HUES48 (cell line): ENCODE measurements at regions not wholly inside any gene's neighbourhood (a gene's known extent, or its start where the extent isn't known, plus 50 kb on each side); places are given as distances from the start of the nearest gene placed in this dataset.
"Not testable (repeated sequence)": the region's sequence is repeated elsewhere in the genome, so short reads cannot be mapped to it uniquely, and the experiment has no call there.

Experiments
- H3K27ac ChIP-seq: one replicate; pipeline ENCODE4 v1.7.0; 2013; ENCODE audit warnings: low read depth, low read length, inconsistent platforms
- H3K27me3 ChIP-seq: 2 replicates; pipeline ENCODE4 v1.6.1; 2013; ENCODE audit warnings: mild to moderate bottlenecking, low read length; ENCODE audit not compliant: control insufficient read depth, insufficient read depth
- H3K36me3 ChIP-seq: 2 replicates; pipeline ENCODE4 v1.6.1; 2013; ENCODE audit warnings: low read length; ENCODE audit not compliant: control insufficient read depth, insufficient read depth
- H3K4me1 ChIP-seq: 2 replicates; pipeline ENCODE4 v1.6.1; 2013; ENCODE audit warnings: mild to moderate bottlenecking, low read length; ENCODE audit not compliant: control insufficient read depth, insufficient read depth
- H3K4me3 ChIP-seq: 2 replicates; pipeline ENCODE4 v1.5.1; 2013; ENCODE audit warnings: mild to moderate bottlenecking, low read depth, low read length
- H3K9ac ChIP-seq: 2 replicates; pipeline ENCODE4 v1.6.1; 2013; ENCODE audit warnings: mild to moderate bottlenecking, low read depth, low read length, moderate library complexity
- H3K9me3 ChIP-seq: 2 replicates; pipeline ENCODE4 v1.6.1; 2013; ENCODE audit warnings: low read length; ENCODE audit not compliant: control insufficient read depth, insufficient read depth

DNA sequence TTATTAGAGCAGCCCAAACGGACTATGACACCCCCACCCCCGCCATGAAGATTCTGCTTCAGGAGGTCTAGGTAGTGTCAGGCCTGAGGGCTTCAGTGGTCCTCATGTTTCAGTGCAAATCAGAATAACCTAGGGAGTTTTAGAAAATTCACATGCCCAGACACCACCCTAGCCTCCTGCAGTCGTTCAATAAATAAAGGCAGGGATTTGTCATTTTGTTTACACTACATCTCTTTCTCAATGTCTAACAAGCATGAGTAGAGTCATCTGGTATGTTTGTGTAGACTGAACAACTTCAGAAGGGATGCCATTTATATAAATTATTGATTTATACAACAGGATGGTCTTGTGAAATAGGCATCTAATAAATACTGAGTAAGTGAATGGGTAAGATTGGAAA lies 112.1 kb upstream of the SERPINE2 start:
- Histone ChIP-seq H3K9me3 (no peaks in the 10 kb centered on the region), H3K4me1 (no peaks in the 10 kb centered on the region), H3K27me3 (no peaks in the 10 kb centered on the region), H3K27ac (no peak overlapping the region), H3K36me3 (no peaks in the 10 kb centered on the region), H3K9ac (no peak overlapping the region), H3K4me3 (no peak overlapping the region)

DNA sequence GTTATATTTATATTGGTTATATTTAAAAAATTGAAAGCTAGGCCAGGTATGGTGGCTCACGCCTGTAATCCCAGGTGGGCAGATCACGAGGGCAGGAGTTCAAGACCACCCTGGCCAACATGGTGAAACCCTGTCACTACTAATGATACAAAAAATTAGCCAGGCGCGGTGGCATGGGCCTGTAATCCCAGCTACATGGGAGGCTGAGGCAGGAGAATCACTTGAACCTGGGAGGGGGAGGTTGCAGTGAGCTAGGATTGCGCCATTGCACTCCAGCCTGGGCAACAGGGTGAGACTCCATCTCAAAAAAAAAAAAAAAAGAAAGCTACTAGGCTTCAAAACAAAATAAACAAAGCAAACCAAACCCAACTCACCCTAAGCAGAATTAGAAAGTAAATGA lies 109.0 kb upstream of the SERPINE2 start:
- not testable (repeated sequence) for H3K4me3 ChIP-seq, H3K36me3 ChIP-seq, H3K27me3 ChIP-seq, H3K9ac ChIP-seq, H3K9me3 ChIP-seq, H3K27ac ChIP-seq, H3K4me1 ChIP-seq

DNA sequence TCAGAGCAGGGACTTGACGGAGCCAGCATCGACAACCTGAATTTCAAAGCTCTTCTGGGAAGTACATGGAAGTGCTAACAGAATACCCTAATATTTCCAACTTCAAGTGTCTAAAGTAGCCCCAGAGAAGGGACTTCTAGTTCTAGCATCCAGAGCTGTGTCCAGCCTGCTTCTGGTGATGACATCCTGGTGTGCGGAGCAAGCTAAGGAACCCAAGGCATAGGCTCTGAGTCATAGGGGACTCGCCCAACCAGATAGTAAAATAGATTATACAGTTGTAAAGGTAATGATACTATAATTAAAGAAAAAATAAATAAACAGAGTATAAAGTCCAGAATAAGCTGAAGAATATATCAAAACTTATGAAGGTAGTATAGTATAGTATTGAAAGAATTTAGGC lies 108.1 kb upstream of the SERPINE2 start:
- no peak overlapping the region for H3K9ac ChIP-seq
- H3K4me1 ChIP-seq = no peaks in the 10 kb centered on the region
- H3K9me3 ChIP-seq = no peaks in the 10 kb centered on the region
- H3K27ac ChIP-seq = no peak overlapping the region
- no peaks in the 10 kb centered on the region for H3K36me3 ChIP-seq
- no peak overlapping the region for H3K4me3 ChIP-seq
- H3K27me3 ChIP-seq = no peaks in the 10 kb centered on the region

DNA sequence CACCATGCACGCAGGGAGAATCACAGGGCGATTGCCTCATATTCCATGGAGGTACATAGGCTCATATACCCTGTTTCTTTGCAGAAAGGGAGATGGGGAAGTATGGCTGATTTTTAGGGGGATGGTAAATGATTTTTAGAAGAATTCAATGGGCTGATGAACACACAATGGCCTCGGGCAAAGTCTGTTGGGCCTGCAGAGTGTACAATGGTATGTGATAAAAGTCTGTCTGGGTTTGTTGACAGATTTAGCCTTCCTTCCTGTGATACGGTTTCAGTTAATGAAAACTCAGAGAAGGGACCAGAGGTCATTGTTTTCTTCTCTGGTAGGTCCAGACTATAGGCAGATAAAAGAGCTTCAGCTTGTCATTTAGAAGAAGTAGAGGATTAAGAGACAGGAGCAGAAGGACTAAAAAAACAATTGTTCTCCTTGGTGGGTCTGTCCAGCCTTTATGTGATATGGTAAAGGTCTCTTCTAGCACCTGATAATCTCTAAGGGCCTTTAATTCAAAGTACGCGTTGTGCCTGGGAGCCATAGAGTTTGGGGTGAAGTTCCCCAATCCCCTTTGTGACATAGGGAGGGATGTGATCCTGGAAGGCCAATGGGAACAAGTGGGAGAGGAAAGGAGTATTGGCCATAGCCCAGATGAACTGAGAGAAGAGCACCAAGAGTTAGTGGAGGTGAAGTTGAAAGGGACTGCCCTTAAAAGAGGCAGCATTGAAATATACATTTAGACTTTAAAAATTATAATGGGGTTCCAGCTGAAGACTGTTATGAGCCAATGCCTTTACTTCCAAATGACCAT lies 107.5 kb upstream of the SERPINE2 start:
- Histone ChIP-seq H3K9me3 (no peaks in the 10 kb centered on the region), H3K36me3 (no peaks in the 10 kb centered on the region), H3K4me1 (no peaks in the 10 kb centered on the region), H3K27ac (peak overlapping the region; percentile 54), H3K27me3 (no peaks in the 10 kb centered on the region), H3K4me3 (no peak overlapping the region), H3K9ac (no peak overlapping the region)

DNA sequence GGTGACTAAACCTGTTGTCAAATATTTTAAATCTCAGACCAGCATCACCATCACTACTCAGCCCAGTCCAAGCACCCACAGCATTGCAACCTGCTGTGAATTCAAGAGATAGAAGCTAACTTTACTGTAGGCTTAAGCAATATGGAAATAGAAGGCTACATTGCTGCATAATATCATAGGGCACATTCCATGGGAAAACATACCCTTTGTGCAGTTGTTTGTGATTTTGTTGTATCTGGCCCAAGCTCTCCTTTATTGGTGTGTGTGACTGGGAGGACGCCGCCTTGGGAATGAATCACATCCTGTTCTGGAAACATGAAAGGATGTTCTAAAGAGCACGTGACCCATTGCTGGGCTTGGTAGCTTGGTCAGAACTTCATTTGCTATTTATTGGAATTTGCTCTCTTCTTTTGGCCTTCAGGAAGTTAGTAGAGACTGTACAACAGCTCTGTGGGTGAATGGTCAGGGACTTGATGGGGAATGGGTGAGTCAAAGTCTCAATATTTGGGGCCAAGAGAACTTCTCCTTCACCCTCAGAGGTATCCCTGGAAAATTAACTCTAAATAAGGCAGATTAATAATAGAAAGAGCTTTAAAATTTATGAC lies 106.8 kb upstream of the SERPINE2 start:
- H3K4me3 ChIP-seq = no peak overlapping the region
- H3K36me3 ChIP-seq = no peaks in the 10 kb centered on the region
- peak overlapping the region; percentile 54 for H3K27ac ChIP-seq
- no peaks in the 10 kb centered on the region for H3K4me1 ChIP-seq
- H3K27me3 ChIP-seq = no peaks in the 10 kb centered on the region
- H3K9ac ChIP-seq = no peak overlapping the region
- H3K9me3 ChIP-seq = no peaks in the 10 kb centered on the region

DNA sequence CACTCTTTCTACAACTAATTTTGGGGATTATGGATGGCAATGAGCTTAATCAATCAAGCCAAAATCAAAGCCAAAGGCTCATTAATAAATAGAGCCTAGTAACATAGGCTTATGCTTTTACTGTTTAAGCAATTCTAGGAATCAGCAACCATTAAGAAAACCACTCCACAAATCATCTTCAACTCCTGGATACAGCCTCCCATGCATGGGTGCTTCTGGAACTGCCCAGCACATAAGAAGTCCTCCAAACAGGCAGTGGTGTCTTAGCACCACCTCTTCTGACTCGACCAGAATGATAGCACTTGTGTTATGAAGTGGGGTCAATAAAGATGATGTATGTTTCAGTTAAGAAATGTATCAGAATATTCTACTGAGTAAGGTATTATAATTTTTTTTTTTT lies 104.4 kb upstream of the SERPINE2 start:
- no peaks in the 10 kb centered on the region for H3K4me1 ChIP-seq
- H3K4me3 ChIP-seq = no peak overlapping the region
- no peaks in the 10 kb centered on the region for H3K9me3 ChIP-seq
- H3K27ac ChIP-seq = no peak overlapping the region
- no peaks in the 10 kb centered on the region for H3K27me3 ChIP-seq
- H3K9ac ChIP-seq = no peak overlapping the region
- no peaks in the 10 kb centered on the region for H3K36me3 ChIP-seq

DNA sequence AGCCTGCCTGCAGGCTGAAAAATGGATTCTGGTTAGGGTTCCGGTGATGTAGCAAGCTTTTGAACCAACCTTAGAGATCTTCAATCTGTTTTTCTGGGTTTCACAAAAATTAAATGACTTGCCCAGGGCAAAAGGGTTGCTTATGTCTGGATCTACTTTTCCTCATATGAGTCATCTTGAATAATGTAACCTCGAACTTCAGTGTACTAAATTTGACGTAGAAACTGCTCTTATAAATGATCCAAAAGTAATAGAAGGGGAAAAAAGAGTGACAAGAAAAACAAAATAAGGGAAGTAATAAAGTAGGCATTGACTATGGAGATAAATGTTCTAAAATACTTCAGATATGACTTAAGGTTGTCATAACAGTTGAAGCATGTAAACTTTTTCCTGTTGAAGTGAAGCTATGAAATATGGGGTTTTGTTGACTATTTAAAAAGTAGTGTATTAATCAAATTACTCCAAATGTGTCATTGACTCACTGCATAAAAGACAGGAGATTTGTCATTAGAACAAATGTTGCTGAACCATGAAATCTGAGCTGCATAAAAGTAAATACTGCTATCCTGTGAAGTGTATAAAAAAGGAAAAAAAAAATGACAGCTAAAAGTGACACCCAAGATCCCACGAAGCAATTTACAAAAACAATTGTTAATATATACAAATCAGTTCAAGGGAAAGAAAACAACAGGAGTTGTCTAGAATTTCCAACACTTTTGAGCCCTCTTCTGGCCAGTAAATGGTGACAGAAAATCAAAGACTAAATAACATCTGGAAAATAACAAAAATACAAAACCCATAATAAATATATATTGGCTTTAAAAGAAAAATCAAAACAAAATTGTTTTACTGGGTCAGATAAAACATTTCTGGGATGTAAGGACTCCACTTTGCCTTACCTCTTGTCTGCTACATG lies 103.6 kb upstream of the SERPINE2 start:
- Histone ChIP-seq H3K9ac (no peak overlapping the region), H3K4me3 (no peak overlapping the region), H3K4me1 (no peaks in the 10 kb centered on the region), H3K27ac (no peak overlapping the region), H3K36me3 (no peaks in the 10 kb centered on the region), H3K9me3 (no peaks in the 10 kb centered on the region), H3K27me3 (no peaks in the 10 kb centered on the region)

DNA sequence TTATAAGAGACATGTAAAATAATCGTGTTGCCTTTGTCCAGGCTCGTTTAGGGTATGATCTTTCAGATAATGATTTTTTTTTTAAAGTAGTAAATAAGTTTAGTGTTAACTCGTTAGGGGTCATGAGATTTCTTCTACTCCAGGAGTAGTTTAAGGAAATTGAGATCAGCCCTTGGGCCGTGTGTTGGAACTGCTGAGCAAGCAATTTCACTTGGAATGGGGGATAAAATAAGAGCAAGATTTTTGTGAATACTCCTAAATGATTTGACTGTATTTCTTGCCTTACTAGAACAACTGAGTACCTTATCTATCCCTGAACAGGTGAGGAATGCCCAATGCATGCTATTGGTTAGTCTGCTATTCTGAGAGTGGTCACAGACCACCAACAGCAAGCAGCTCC lies 102.2 kb upstream of the SERPINE2 start:
- Histone ChIP-seq H3K36me3 (no peaks in the 10 kb centered on the region), H3K4me3 (no peak overlapping the region), H3K9me3 (no peaks in the 10 kb centered on the region), H3K27me3 (no peaks in the 10 kb centered on the region), H3K4me1 (no peaks in the 10 kb centered on the region), H3K9ac (no peak overlapping the region), H3K27ac (no peak overlapping the region)

DNA sequence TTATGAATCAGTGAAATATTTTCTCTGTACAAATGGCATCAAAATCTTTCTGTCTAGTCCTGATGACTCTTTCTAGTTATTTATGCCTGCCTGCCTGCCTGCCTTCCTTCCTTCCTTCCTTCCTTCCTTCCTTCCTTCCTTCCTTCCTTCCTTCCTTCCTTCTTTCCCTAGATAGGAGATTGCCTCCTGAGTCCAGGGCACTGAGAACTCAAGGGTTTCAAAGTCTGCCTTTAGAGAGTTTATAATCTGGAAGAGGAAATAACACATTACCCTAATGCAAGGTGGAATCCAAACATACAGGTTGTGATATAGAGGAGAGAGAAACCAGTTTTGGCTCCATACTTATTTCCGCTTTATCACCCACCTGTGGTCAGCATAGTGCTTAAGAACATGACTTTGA lies 98.1 kb upstream of the SERPINE2 start:
- H3K27ac ChIP-seq = no peak overlapping the region
- no peaks in the 10 kb centered on the region for H3K36me3 ChIP-seq
- no peak overlapping the region for H3K9ac ChIP-seq
- H3K4me1 ChIP-seq = no peaks in the 10 kb centered on the region
- no peak overlapping the region for H3K4me3 ChIP-seq
- no peaks in the 10 kb centered on the region for H3K9me3 ChIP-seq
- H3K27me3 ChIP-seq = no peaks in the 10 kb centered on the region

DNA sequence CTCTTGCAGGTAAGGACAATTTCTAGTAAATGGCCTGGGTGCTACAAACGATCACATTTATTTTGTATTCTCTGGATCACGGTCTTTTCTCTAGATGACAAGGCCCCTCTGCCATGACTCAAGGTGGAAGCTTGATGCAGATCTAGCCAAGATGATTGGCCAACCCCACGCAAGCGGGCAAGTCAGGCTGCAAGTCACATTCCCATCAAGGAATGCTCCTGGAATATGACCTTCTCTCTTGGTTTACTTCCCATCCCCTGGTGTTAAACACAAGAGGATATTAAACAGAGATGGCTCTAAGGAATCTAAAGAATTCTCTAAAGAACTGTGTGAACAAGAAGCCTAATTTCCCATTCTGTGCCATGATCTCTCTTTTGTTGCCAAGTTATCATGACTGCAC lies 97.3 kb upstream of the SERPINE2 start:
- H3K27me3 ChIP-seq = no peaks in the 10 kb centered on the region
- H3K9me3 ChIP-seq = no peaks in the 10 kb centered on the region
- H3K9ac ChIP-seq = no peak overlapping the region
- no peaks in the 10 kb centered on the region for H3K36me3 ChIP-seq
- no peaks in the 10 kb centered on the region for H3K4me1 ChIP-seq
- H3K4me3 ChIP-seq = no peak overlapping the region
- no peak overlapping the region for H3K27ac ChIP-seq

DNA sequence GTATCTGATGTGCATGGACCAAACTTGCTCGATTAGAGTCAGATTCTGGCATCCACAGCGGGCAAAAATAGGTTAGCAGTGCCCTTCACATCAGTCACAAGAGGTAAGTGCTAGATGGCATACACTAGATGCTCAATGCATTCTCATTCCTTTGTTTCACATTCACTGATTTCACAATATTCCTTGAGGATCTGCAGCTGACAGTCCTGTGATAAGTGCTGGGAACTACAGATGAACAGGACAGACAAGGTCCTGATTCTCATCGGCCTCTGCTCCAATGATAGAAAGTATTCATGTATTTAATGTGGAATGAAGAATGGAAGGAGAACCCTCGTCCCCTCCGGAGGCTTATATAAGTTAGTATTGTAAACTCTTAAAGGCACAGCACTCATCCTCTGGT lies 96.8 kb upstream of the SERPINE2 start:
- no peak overlapping the region for H3K27ac ChIP-seq
- no peaks in the 10 kb centered on the region for H3K9me3 ChIP-seq
- no peaks in the 10 kb centered on the region for H3K4me1 ChIP-seq
- no peaks in the 10 kb centered on the region for H3K36me3 ChIP-seq
- H3K27me3 ChIP-seq = no peaks in the 10 kb centered on the region
- no peak overlapping the region for H3K9ac ChIP-seq
- no peak overlapping the region for H3K4me3 ChIP-seq
